AG04450 (cell line): ENCODE measurements at regions not wholly inside any gene's neighbourhood (a gene's known extent, or its start where the extent isn't known, plus 50 kb on each side); places are given as distances from the start of the nearest gene placed in this dataset.

Experiments
- CTCF ChIA-PET: fragments of 300-600, 350-600 bp; formaldehyde crosslinking; extraction: SDS; loops from one replicate; lab custom pipeline; 2022; ENCODE audit warnings: antibody characterized with exemption, inconsistent platforms; lab: Charles Lee
- POLR2A ChIA-PET: fragments of 350-600 bp; formaldehyde crosslinking; extraction: SDS; loops from one replicate; lab custom pipeline; 2021; ENCODE audit warnings: antibody characterized with exemption, inconsistent platforms; lab: Yijun Ruan, JAX
- DNase-seq: peaks from one replicate; pipeline ENCODE4 v3.0.0-alpha.2; 2011; ENCODE audit warnings: low read depth, low spot score
- H3K27ac ChIP-seq: one replicate; pipeline ENCODE4 v1.5.1; 2012; ENCODE audit warnings: low read depth, low read length, control low read depth
- H3K27me3 ChIP-seq: one replicate; pipeline ENCODE4 v1.6.0; 2012; ENCODE audit warnings: low read length; ENCODE audit not compliant: control insufficient read depth, insufficient read depth
- H3K4me3 ChIP-seq: 2 replicates; pipeline ENCODE4 v1.5.1; 2011; ENCODE audit warnings: mild to moderate bottlenecking, low read depth, low read length, control low read depth
- H3K9me3 ChIP-seq: 2 replicates; pipeline ENCODE4 v1.5.1; 2012; ENCODE audit warnings: low read length; ENCODE audit not compliant: control insufficient read depth, insufficient read depth
- CTCF ChIP-seq: IDR thresholded peaks from 2 replicates; pipeline ENCODE4 v1.5.1; 2011; ENCODE audit warnings: low read depth, low read length, control low read depth, inconsistent platforms

GRCh38 chr6:27174958-27175357, 72.5 kb upstream of the PRSS16 start:
- CTCF ChIA-PET = interaction anchor here (1.0 to 1.6 kb wide), 4 partner anchors 13 to 577 kb away, joined by 3 to 8 read pairs (median 4); no protein-coding TSS in a partner anchor
- TF ChIP-seq CTCF = no peak
- H3K9me3 ChIP-seq = no peaks in the 10 kb centered on the region; the same call in 1 of the 2 replicates

GRCh38 chr6:27176096-27176495, 71.4 kb upstream of the PRSS16 start:
- ChIA-PET CTCF (interaction anchor here (1.2 to 2.8 kb wide), 4 partner anchors 13 to 512 kb away, joined by 3 to 23 read pairs (median 9); no protein-coding TSS in a partner anchor), POLR2A (interaction anchor here (0.6 to 2.8 kb wide), 4 partner anchors 12 to 1053 kb away, joined by 3 to 17 read pairs (median 10); a partner anchor contains a TSS)
- Histone ChIP-seq H3K27me3 (peaks cover 4% of the 10 kb centered on the region), H3K9me3 (no peaks in the 10 kb centered on the region; the same call in 1 of the 2 replicates), H3K4me3 (no peak overlapping the region), H3K27ac (no peak overlapping the region)
- DNase-seq = no peak
- TF ChIP-seq CTCF = no peak

More at GRCh38 chr6:27174958-27175357, 72.5 kb upstream of the PRSS16 start:
- Histone ChIP-seq H3K27me3 (peaks cover 2% of the 10 kb centered on the region), H3K27ac (no peak overlapping the region), H3K4me3 (no peak overlapping the region)
- POLR2A ChIA-PET = interaction anchor here (0.6 kb wide), 1 partner anchor 27 kb away, joined by 6 read pairs; no protein-coding TSS in a partner anchor
- no peak for DNase-seq

- no peak for DNase-seq
- no peak for TF ChIP-seq CTCF
- Histone ChIP-seq H3K27me3 (peaks cover 4% of the 10 kb centered on the region), H3K9me3 (no peaks in the 10 kb centered on the region; the same call in 1 of the 2 replicates), H3K4me3 (peak overlapping the region; percentile 95), H3K27ac (peak overlapping the region; percentile 96)
- ChIA-PET CTCF (interaction anchor here (0.7 to 2.8 kb wide), 13 partner anchors 8 to 1159 kb away, joined by 3 to 23 read pairs (median 4); no protein-coding TSS in a partner anchor), POLR2A (interaction anchor here (0.6 to 2.8 kb wide), 16 partner anchors 9 to 1054 kb away, joined by 3 to 17 read pairs (median 4); partner anchors contain the start of gene ZNF184)
Measured at GRCh38 chr6:27176523-27177484, 70.7 kb upstream of the PRSS16 start.

GRCh38 chr6:27177485-27178406, 69.8 kb upstream of the PRSS16 start:
- CTCF ChIA-PET = interaction anchor here (0.7 to 2.8 kb wide), 12 partner anchors 9 to 1160 kb away, joined by 3 to 23 read pairs (median 4); no protein-coding TSS in a partner anchor
- TF ChIP-seq CTCF = peak; percentile 52

More at GRCh38 chr6:27177485-27178406, 69.8 kb upstream of the PRSS16 start:
- no peaks in the 10 kb centered on the region; the same call in 1 of the 2 replicates for H3K9me3 ChIP-seq
- peak overlapping the region; percentile 96 for H3K27ac ChIP-seq
- POLR2A ChIA-PET = interaction anchor here (0.6 to 2.8 kb wide), 24 partner anchors 9 to 1185 kb away, joined by 3 to 17 read pairs (median 4); partner anchors contain the start of gene ZNF184
- H3K4me3 ChIP-seq = peak overlapping the region; percentile 95
- H3K27me3 ChIP-seq = peaks cover 4% of the 10 kb centered on the region
- DNase-seq = peak; percentile 85
